ENCODE measurements at regions not wholly inside any gene's neighbourhood (a gene's known extent, or its start where the extent isn't known, plus 50 kb on each side); places are given as distances from the start of the nearest gene placed in this dataset.
"Not testable (repeated sequence)": the region's sequence is repeated elsewhere in the genome, so short reads cannot be mapped to it uniquely, and the experiment has no call there.

GRCh38 chr18:10321576-10321975 lies 132.9 kb upstream of the APCDD1 start:
- no peak for DNase-seq

DNA sequence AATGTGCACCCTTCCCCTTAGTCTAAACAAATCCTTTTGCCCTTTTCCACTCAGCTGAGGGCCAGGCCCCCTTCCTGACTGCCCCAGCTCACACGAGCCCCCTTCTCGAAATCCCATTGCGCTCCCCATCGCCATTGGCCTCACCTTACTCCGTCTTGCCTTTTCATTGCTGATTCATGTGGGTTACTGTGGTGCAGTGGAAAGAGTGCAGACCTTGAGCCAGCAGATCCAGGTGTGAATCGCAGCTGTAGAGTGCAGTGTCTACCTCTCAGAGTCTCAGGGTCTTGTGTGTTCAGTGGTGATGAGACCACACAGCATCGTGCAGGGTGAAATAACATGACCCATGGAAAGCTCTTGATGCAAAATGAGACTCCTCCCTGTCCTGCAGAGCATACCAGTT lies 132.4 kb upstream of the APCDD1 start:
- DNase-seq = no peak

GRCh38 chr18:10322435-10322834 lies 132.0 kb upstream of the APCDD1 start:
- DNase-seq = no peak

GRCh38 chr18:10329101-10329500 lies 125.3 kb upstream of the APCDD1 start:
- no peak for DNase-seq

GRCh38 chr18:10330428-10330827 lies 124.0 kb upstream of the APCDD1 start:
- DNase-seq = no peak

DNA sequence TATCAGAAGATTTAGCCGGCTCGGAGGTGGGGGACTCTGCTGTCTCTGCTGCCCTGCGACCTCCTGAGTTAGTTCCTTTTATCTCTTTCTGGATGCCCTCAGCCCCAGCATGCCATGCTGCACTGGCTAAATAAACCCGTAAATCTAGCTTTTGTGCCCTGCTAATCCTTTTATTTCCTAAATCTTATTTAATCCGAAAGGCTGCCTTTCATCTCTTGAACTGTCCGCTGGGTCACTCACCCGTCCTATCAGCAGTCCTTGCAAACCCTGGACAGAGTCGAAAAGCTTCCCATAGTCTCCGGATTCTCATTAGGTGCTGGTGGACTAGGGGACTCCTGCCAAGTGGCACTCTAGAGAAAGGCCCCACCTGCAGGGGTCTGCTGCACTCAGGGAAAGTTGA lies 122.0 kb upstream of the APCDD1 start:
- no peak for DNase-seq

DNA sequence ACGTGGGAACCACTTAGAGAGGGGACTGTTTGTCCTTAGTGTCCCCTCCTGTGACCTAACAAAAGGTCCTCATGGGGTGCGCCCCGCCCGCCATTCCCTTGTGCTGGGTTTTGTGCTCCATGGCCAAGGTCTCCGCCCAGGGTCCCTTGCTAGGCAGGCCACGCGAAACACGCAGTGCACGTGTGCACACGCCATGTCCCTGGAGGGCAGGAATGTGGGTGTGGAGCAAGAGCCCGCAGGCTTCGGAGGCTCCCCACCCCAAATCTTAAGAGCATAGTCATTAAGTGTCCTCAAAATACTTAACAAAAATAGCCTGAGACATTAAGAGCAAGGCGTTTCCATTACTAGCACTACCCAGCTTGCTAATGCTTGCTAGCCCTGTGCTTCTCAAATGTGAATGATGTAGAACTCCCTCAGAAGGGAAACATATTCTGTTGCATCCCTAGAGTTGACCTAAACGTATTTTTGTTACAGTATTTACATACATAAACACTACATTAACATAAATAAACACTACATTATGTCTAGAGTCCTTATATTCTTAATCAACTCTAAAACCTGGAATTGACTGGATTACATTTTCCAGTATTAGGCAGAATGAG lies 117.6 kb upstream of the APCDD1 start:
- DNase-seq = no peak

GRCh38 chr18:10340821-10341220 lies 113.6 kb upstream of the APCDD1 start:
- DNase-seq = no peak

DNA sequence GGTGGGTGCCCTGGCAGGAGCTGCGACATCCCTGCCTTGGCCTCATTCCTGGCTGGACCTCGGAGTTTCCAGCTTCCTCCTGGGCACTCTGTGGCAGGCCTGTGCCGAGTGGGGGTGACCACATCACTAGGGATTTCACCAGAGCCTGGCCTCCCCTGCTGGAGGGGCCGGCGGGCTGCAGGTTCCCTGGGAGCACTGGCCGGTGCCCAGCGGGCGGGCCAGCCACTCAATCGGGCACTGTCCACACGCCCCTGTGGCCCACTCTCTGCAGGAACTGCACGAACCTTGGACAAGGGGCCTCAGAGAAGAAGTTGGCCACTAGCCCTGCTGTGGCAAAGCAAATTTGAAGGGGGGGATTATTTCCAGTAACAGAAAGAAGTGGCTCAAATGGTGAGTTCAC lies 110.7 kb upstream of the APCDD1 start:
- no peak for DNase-seq

GRCh38 chr18:10346749-10347415 lies 107.6 kb upstream of the APCDD1 start:
- no peak for DNase-seq

GRCh38 chr18:10349561-10349960 lies 104.9 kb upstream of the APCDD1 start:
- no peak for DNase-seq

- no peak for DNase-seq
Measured at GRCh38 chr18:10350661-10351060, 103.8 kb upstream of the APCDD1 start.

DNA sequence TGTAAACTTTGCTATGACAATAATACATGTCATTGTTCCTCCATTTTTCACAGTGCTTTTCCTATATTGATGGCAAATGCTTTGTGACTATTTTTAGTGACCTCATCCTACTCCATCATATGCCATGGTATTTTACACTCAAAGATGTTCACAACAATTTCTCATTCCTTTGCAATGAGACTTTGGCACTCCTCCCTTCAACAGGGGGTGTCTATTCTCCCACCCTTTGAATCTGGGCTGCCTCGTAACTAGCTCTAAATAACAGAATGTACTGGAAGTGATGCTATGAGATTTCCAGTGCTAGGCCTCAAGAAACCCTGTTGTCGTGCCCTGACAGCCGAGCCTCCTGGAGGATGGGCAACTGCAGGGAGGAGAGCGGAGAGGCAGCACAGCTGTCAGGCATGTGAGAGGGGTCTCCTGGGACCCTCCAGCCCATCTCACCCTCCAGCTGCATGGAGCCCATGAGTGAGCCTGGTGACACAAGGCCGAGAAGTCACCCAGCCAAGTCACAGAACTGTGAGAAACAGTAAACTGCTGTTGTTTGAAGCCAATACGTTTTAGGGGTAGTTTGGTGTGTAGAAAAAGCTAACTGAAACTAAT lies 103.1 kb upstream of the APCDD1 start:
- no peak for DNase-seq

DNA sequence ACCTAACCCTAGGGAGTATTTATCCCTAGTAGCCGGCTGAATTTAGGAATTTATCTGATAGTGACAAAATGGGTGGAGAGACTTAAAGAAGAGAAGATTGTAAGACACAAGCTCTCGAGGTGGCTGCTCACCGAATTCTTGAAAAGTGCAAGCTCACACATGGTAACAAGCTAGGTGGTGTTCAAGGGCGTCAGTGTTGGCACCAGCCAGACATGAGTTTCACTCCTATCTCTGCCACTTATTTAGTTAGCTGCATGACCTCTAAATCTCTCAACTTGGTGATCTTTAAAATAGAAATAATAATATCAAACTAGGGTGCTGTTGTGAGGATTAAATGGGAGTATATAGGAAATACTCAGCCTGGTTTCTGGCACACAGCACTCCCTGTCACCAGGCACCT lies 102.6 kb upstream of the APCDD1 start:
- DNase-seq = no peak

GRCh38 chr18:10352671-10353070 lies 101.8 kb upstream of the APCDD1 start:
- DNase-seq = no peak

- peak in 1 of 2 experiments; percentile 50 for DNase-seq
Measured at GRCh38 chr18:10353791-10354190, 100.6 kb upstream of the APCDD1 start.

GRCh38 chr18:10354241-10354811 lies 100.1 kb upstream of the APCDD1 start:
- DNase-seq = peak; percentile 44 to 72

- DNase-seq = peak in 1 of 2 experiments; percentile 30
Measured at GRCh38 chr18:10354890-10355289, 99.5 kb upstream of the APCDD1 start.

GRCh38 chr18:10356999-10357398 lies 97.4 kb upstream of the APCDD1 start:
- not testable (repeated sequence) for DNase-seq

- no peak for DNase-seq
Measured at GRCh38 chr18:10361660-10362059, 92.8 kb upstream of the APCDD1 start.

- DNase-seq = peak; percentile 1 to 49
Measured at GRCh38 chr18:10365021-10365500, 89.4 kb upstream of the APCDD1 start.

GRCh38 chr18:10365901-10366300 lies 88.5 kb upstream of the APCDD1 start:
- DNase-seq = peak in 1 of 2 experiments; percentile 34

GRCh38 chr18:10367836-10368235 lies 86.6 kb upstream of the APCDD1 start:
- no peak for DNase-seq
